ENCODE measurements at regions not wholly inside any gene's neighbourhood (a gene's known extent, or its start where the extent isn't known, plus 50 kb on each side); places are given as distances from the start of the nearest gene placed in this dataset.
A peak's percentile ranks its signal among the peaks of the same experiment; 100 is the strongest.

- DNase-seq (ENCODE audit: low read depth), result no peak
Observed at GRCh38 chr5:167528651-167529050, 762.8 kb upstream of the WWC1 start.

GRCh38 chr5:167530548-167530947 is 760.9 kb upstream of the WWC1 start:
- DNase-seq (ENCODE audit: low read depth), result peak; percentile 1

GRCh38 chr5:167533814-167534795 is 757.3 kb upstream of the WWC1 start:
- DNase-seq (ENCODE audit: low read depth), result no peak

GRCh38 chr5:167539747-167540146 is 751.7 kb upstream of the WWC1 start:
- no peak for DNase-seq (ENCODE audit: low read depth)

GRCh38 chr5:167546270-167546669 is 745.2 kb upstream of the WWC1 start:
- DNase-seq (ENCODE audit: low read depth), result no peak

- no peak for DNase-seq (ENCODE audit: low read depth)
Observed at GRCh38 chr5:167552356-167552755, 739.1 kb upstream of the WWC1 start.

GRCh38 chr5:167553511-167553910 is 737.9 kb upstream of the WWC1 start:
- DNase-seq (ENCODE audit: low read depth), result no peak

GRCh38 chr5:167554564-167555290 is 736.7 kb upstream of the WWC1 start:
- no peak for DNase-seq (ENCODE audit: low read depth)

GRCh38 chr5:167555565-167556166 is 735.8 kb upstream of the WWC1 start:
- no peak for DNase-seq (ENCODE audit: low read depth)

GRCh38 chr5:167557359-167557758 is 734.1 kb upstream of the WWC1 start:
- DNase-seq (ENCODE audit: low read depth), result no peak

GRCh38 chr5:167561796-167562195 is 729.6 kb upstream of the WWC1 start:
- peak; percentile 19 for DNase-seq (ENCODE audit: low read depth)

- DNase-seq (ENCODE audit: low read depth), result no peak
Observed at GRCh38 chr5:167564275-167564674, 727.2 kb upstream of the WWC1 start.

GRCh38 chr5:167565189-167565954 is 726.1 kb upstream of the WWC1 start:
- DNase-seq (ENCODE audit: low read depth), result peak; percentile 19

- DNase-seq (ENCODE audit: low read depth), result no peak
Observed at GRCh38 chr5:167570431-167570830, 721.0 kb upstream of the WWC1 start.

GRCh38 chr5:167571824-167572223 is 719.6 kb upstream of the WWC1 start:
- DNase-seq (ENCODE audit: low read depth), result no peak

GRCh38 chr5:167573370-167574127 is 717.9 kb upstream of the WWC1 start:
- DNase-seq (ENCODE audit: low read depth), result peak; percentile 14

- no peak for DNase-seq (ENCODE audit: low read depth)
Observed at GRCh38 chr5:167574464-167574863, 717.0 kb upstream of the WWC1 start.

- no peak for DNase-seq (ENCODE audit: low read depth)
Observed at GRCh38 chr5:167575330-167575729, 716.1 kb upstream of the WWC1 start.

GRCh38 chr5:167576126-167576525 is 715.3 kb upstream of the WWC1 start:
- DNase-seq (ENCODE audit: low read depth), result no peak

- DNase-seq (ENCODE audit: low read depth), result no peak
Observed at GRCh38 chr5:167576897-167577296, 714.5 kb upstream of the WWC1 start.

GRCh38 chr5:167577616-167578015 is 713.8 kb upstream of the WWC1 start:
- DNase-seq (ENCODE audit: low read depth), result no peak

Data from RPMI7951 (cell line).